ENCODE measurements at regions not wholly inside any gene's neighbourhood (a gene's known extent, or its start where the extent isn't known, plus 50 kb on each side); places are given as distances from the start of the nearest gene placed in this dataset.

GRCh38 chr19:29450306-29450705 is 75.5 kb upstream of the VSTM2B start (continued):
- no peak for TF ChIP-seq CHD7 (IDR thresholded peaks at IDR 0.05; ENCODE audit: insufficient replicate concordance, low read length)
- TF ChIP-seq NANOG (IDR thresholded peaks at IDR 0.05; ENCODE audit: insufficient read depth, low read depth, low read length, poor library complexity, severe bottlenecking) = no peak
- no peak for TF ChIP-seq FOSL1 (IDR thresholded peaks at IDR 0.05; ENCODE audit: insufficient read depth, low read depth, low read length)
